HFFc6 (cell line): ENCODE measurements at regions not wholly inside any gene's neighbourhood (a gene's known extent, or its start where the extent isn't known, plus 50 kb on each side); places are given as distances from the start of the nearest gene placed in this dataset.

ENCODE experiments used
- DNase-seq: peaks from one replicate; pipeline ENCODE4 v3.0.0-alpha.2; 2018
- H3K27ac Mint-ChIP-seq: 2 replicates; pipeline ENCODE4 v1.8.0; 2020; ENCODE audit warnings: mild to moderate bottlenecking, mixed read lengths
- H3K27me3 Mint-ChIP-seq: 2 replicates; pipeline ENCODE4 v1.8.0; 2021; ENCODE audit warnings: mild to moderate bottlenecking, moderate library complexity, mixed read lengths; ENCODE audit not compliant: insufficient read depth
- H3K36me3 Mint-ChIP-seq: 2 replicates; pipeline ENCODE4 v1.8.0; 2021; ENCODE audit warnings: low read depth, mixed read lengths
- H3K4me1 Mint-ChIP-seq: 2 replicates; pipeline ENCODE4 v1.8.0; 2020; ENCODE audit warnings: low read depth, mixed read lengths
- H3K4me3 Mint-ChIP-seq: 2 replicates; pipeline ENCODE4 v1.8.0; 2020; ENCODE audit warnings: mild to moderate bottlenecking, moderate library complexity, mixed read lengths
- H3K9me3 Mint-ChIP-seq: 2 replicates; pipeline ENCODE4 v1.8.0; 2020; ENCODE audit warnings: mild to moderate bottlenecking, mixed read lengths
- CTCF ChIP-seq: fragments of 200-600 bp; sonication (generic); IDR thresholded peaks from 2 replicates; pipeline ENCODE4 v1.5.0; 2021; ENCODE audit warnings: antibody characterized with exemption, mild to moderate bottlenecking

- H3K27ac Mint-ChIP-seq, result no peak overlapping the region
- no peak overlapping the region for H3K4me3 Mint-ChIP-seq
- H3K36me3 Mint-ChIP-seq, result no peaks in the 10 kb centered on the region
- H3K4me1 Mint-ChIP-seq, result no peaks in the 10 kb centered on the region; the same call in 1 of the 2 replicates
- H3K9me3 Mint-ChIP-seq, result peaks cover 4% of the 10 kb centered on the region; the same call in 1 of the 2 replicates
- DNase-seq, result no peak
- TF ChIP-seq CTCF, result no peak
- peaks cover 57% of the 10 kb centered on the region for H3K27me3 Mint-ChIP-seq
Observed at GRCh38 chr15:69653306-69653705, 200.7 kb downstream of the RPLP1 start.

- Mint-ChIP-seq H3K4me1 (no peaks in the 10 kb centered on the region), H3K4me3 (no peak overlapping the region), H3K36me3 (no peaks in the 10 kb centered on the region), H3K27ac (no peak overlapping the region), H3K27me3 (peaks cover 57% of the 10 kb centered on the region), H3K9me3 (peaks cover 4% of the 10 kb centered on the region; the same call in 1 of the 2 replicates)
- DNase-seq, result no peak
- TF ChIP-seq CTCF, result no peak
Observed at GRCh38 chr15:69653846-69654245, 201.2 kb downstream of the RPLP1 start.

GRCh38 chr15:69656271-69657030 lies 203.8 kb downstream of the RPLP1 start:
- H3K9me3 Mint-ChIP-seq, result peaks cover 4% of the 10 kb centered on the region; the same call in 1 of the 2 replicates
- H3K4me3 Mint-ChIP-seq, result no peak overlapping the region
- no peaks in the 10 kb centered on the region for H3K36me3 Mint-ChIP-seq
- H3K27me3 Mint-ChIP-seq, result peaks cover 47% of the 10 kb centered on the region
- H3K4me1 Mint-ChIP-seq, result no peaks in the 10 kb centered on the region
- no peak for DNase-seq
- H3K27ac Mint-ChIP-seq, result no peak overlapping the region
- no peak for TF ChIP-seq CTCF

GRCh38 chr15:69657626-69658025 lies 205.0 kb downstream of the RPLP1 start:
- Mint-ChIP-seq H3K9me3 (peaks cover 4% of the 10 kb centered on the region; the same call in 1 of the 2 replicates), H3K4me1 (no peaks in the 10 kb centered on the region), H3K36me3 (no peaks in the 10 kb centered on the region), H3K27me3 (peaks cover 43% of the 10 kb centered on the region), H3K4me3 (no peak overlapping the region), H3K27ac (no peak overlapping the region)
- DNase-seq, result no peak
- TF ChIP-seq CTCF, result no peak

DNA sequence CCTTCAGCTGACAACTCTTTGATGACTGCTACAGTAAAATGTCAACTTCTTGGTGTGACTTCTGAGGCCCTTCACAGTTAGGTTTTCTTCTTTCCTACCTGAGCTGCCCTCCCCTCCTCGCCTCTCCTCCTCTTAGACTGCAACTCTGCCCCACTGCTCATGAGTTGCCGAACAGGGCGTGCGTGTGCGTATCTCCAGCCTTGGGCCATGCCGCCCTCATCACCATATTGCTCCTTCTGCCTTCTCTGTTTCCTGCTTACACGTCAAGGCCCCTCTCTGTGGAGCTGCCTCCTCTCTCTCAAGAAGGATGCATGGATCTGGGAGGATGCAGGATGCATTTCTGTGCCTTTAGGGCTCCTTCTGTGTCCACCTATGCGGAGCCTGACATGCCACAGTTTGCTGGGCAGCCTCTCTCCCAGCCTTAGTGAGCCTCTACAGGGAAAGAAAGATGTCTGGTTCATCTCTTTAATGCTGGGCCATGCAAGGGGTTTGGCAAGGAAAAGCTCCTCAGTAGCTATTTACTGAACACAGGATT lies 205.9 kb downstream of the RPLP1 start:
- no peak overlapping the region for H3K27ac Mint-ChIP-seq
- H3K4me3 Mint-ChIP-seq, result no peak overlapping the region
- no peaks in the 10 kb centered on the region for H3K36me3 Mint-ChIP-seq
- H3K4me1 Mint-ChIP-seq, result no peaks in the 10 kb centered on the region
- H3K9me3 Mint-ChIP-seq, result peaks cover 4% of the 10 kb centered on the region; the same call in 1 of the 2 replicates
- H3K27me3 Mint-ChIP-seq, result peaks cover 39% of the 10 kb centered on the region
- no peak for TF ChIP-seq CTCF
- no peak for DNase-seq
